H1 (cell line): ENCODE measurements at regions not wholly inside any gene's neighbourhood (a gene's known extent, or its start where the extent isn't known, plus 50 kb on each side); places are given as distances from the start of the nearest gene placed in this dataset.

ENCODE experiments used
- CBX5 ChIP-seq: fragments of 300-800, 300-1000 bp; sonication (generic); IDR thresholded peaks from 2 replicates; pipeline ENCODE4 v1.7.1; 2016; ENCODE audit warnings: antibody characterized with exemption, low read length, low read depth
- HDAC2 ChIP-seq, 2 experiments: fragments of 300-600 bp in 1 of 2; sonication (generic) in 1 of 2; IDR thresholded peaks; 2 replicates each; pipeline ENCODE4 v1.6.1; 2011 to 2012; ENCODE audit warnings: low read depth in 2 of 2, low read length in 2 of 2, mild to moderate bottlenecking in 2 of 2, moderate library complexity in 2 of 2, borderline replicate concordance in 1 of 2, inconsistent platforms in 1 of 2
- JUN ChIP-seq: IDR thresholded peaks from 2 replicates; pipeline ENCODE4 v1.6.1; 2011; ENCODE audit warnings: low read depth, mild to moderate bottlenecking, improper control_type of control experiment, low read length
- KDM5A ChIP-seq: fragments of 200-600 bp; IDR thresholded peaks from 2 replicates; pipeline ENCODE4 v1.7.1; 2012; ENCODE audit warnings: mild to moderate bottlenecking, low read length, inconsistent platforms, mixed read lengths
- MAFK ChIP-seq: IDR thresholded peaks from 2 replicates; pipeline ENCODE4 v1.6.1; 2012; ENCODE audit warnings: low read depth, mild to moderate bottlenecking, improper control_type of control experiment, low read length

DNA sequence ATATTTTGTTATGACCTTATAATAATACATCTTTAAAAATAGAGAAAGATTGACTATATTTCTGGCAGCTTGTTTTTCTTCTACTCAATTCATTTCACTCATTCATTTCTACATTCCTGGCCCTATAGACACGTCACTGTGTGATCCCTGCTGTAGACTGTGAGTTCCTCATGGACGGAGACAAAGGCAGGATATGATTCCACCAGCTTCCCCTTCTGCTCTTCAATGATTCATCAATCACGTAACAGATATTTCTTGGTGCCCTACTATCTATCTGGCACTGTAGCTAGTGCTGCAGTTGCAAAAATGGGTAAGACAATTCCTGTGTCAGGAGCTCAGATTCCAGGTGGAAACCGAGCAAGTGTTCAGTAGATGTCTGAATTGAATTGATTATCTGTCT lies 415.0 kb downstream of the SFMBT2 start (continued):
- TF ChIP-seq CBX5 (no peak), JUN (no peak), MAFK (no peak), KDM5A (no peak), HDAC2 (IDR thresholded peaks at IDR 0.05; ENCODE audit: borderline replicate concordance in 1 of 2, low read depth in 2 of 2, low read length in 2 of 2) (no peak)
